H1 (cell line): ENCODE measurements at regions not wholly inside any gene's neighbourhood (a gene's known extent, or its start where the extent isn't known, plus 50 kb on each side); places are given as distances from the start of the nearest gene placed in this dataset.

Experiments
- CTCF ChIA-PET: fragments of 300-600 bp; sonication (Branson Sonifier 250); formaldehyde crosslinking; loops from one replicate; lab custom pipeline; 2021; ENCODE audit not compliant: partially characterized antibody; lab: Charles Lee
- POLR2A ChIA-PET: fragments of 300-600 bp; sonication (Branson Sonifier 250); formaldehyde crosslinking; loops from one replicate; lab custom pipeline; 2021; ENCODE audit warnings: inconsistent platforms; ENCODE audit not compliant: partially characterized antibody; lab: Charles Lee
- DNase-seq, 2 experiments: peaks; one replicate each; pipeline versions ENCODE4 v3.0.0 to v3.0.0-alpha.2; 2010 to 2022; ENCODE audit warnings: low spot score in 2 of 2, low read depth in 1 of 2, mixed read lengths in 1 of 2
- FAIRE-seq: peaks from 2 replicates; lab custom pipeline; 2011; peaks lifted over from hg19 to GRCh38; lab: Jason Lieb, UNC
- H2AFZ ChIP-seq: 2 replicates; pipeline ENCODE4 v1.8.1; 2012; ENCODE audit warnings: low read length, inconsistent platforms
- H2AK5ac ChIP-seq: 2 replicates; pipeline ENCODE4 v1.6.1; 2013; ENCODE audit warnings: low read depth, low read length
- H2BK120ac ChIP-seq: replicated peaks from 2 replicates; pipeline ENCODE3; 2013; ENCODE audit warnings: low read depth, low read length, inconsistent platforms
- H2BK12ac ChIP-seq: 2 replicates; pipeline ENCODE4 v1.6.1; 2013; ENCODE audit warnings: low read depth, low read length
- H2BK15ac ChIP-seq: 2 replicates; pipeline ENCODE4 v1.6.1; 2013; ENCODE audit warnings: low read length
- H2BK20ac ChIP-seq: 2 replicates; pipeline ENCODE4 v1.6.1; 2013; ENCODE audit warnings: low read length
- H2BK5ac ChIP-seq: 2 replicates; pipeline ENCODE4 v1.6.1; 2013; ENCODE audit warnings: low read depth, low read length
- H3K14ac ChIP-seq: 2 replicates; pipeline ENCODE4 v1.6.1; 2013; ENCODE audit warnings: inconsistent platforms; ENCODE audit not compliant: insufficient read length
- H3K18ac ChIP-seq: 2 replicates; pipeline ENCODE4 v1.6.1; 2013; ENCODE audit warnings: low read length; ENCODE audit errors: extremely low read depth
- H3K23ac ChIP-seq: 2 replicates; pipeline ENCODE4 v1.6.1; 2013; ENCODE audit warnings: inconsistent platforms; ENCODE audit not compliant: insufficient read length
- H3K23me2 ChIP-seq: 2 replicates; pipeline ENCODE4 v1.6.1; 2013; ENCODE audit warnings: low read depth, low read length
- H3K27ac ChIP-seq: 2 replicates; pipeline ENCODE4 v1.6.1; 2011; ENCODE audit warnings: low read depth, low read length, inconsistent platforms
- H3K27me3 ChIP-seq, 4 experiments: replicated peaks in 1 of 4; 1 replicate in 1 of 4; 2 replicates in 3 of 4; pipeline versions ENCODE4 v1.6.1 to v1.8.1; 2011 to 2013; ENCODE audit warnings: low read length in 3 of 4, mild to moderate bottlenecking in 3 of 4, inconsistent platforms in 2 of 4, mixed read lengths in 2 of 4, moderate library complexity in 1 of 4; ENCODE audit not compliant: control insufficient read depth in 3 of 4, insufficient read depth in 3 of 4; ENCODE audit errors: extremely low read depth in 1 of 4
- H3K36me3 ChIP-seq, 4 experiments: 2 replicates each; pipeline versions ENCODE4 v1.6.1 to v1.8.1; 2011 to 2013; ENCODE audit warnings: mild to moderate bottlenecking in 4 of 4, low read length in 3 of 4, moderate library complexity in 2 of 4, control low read depth in 1 of 4, inconsistent platforms in 1 of 4; ENCODE audit not compliant: insufficient read depth in 4 of 4, control insufficient read depth in 2 of 4
- H3K4ac ChIP-seq: replicated peaks from 2 replicates; pipeline ENCODE3; 2013; ENCODE audit warnings: low read length, low read depth, mixed read lengths, inconsistent platforms; ENCODE audit not compliant: insufficient read length
- H3K4me1 ChIP-seq, 4 experiments: replicated peaks in 1 of 4; 1 replicate in 1 of 4; 2 replicates in 3 of 4; pipeline versions ENCODE4 v1.6.1 to v1.8.1; 2011 to 2013; ENCODE audit warnings: low read length in 3 of 4, inconsistent platforms in 2 of 4, mixed read lengths in 1 of 4; ENCODE audit not compliant: insufficient read depth in 4 of 4, control insufficient read depth in 3 of 4
- H3K4me2 ChIP-seq, 2 experiments: 2 replicates each; pipeline versions ENCODE4 v1.6.1 to v1.8.1; 2011 to 2013; ENCODE audit warnings: low read depth in 2 of 2, low read length in 2 of 2, control low read depth in 1 of 2, inconsistent platforms in 1 of 2, mild to moderate bottlenecking in 1 of 2; ENCODE audit not compliant: insufficient read depth in 1 of 2
- H3K4me3 ChIP-seq, 4 experiments: fragments of 200-600, 300-600 bp in 1 of 4; sonication (generic), shearing (Covaris generic), sonication (Bioruptor Twin) in 1 of 4; 2 replicates each; pipeline versions ENCODE4 v1.5.1 to v1.8.1; 2011 to 2016; ENCODE audit warnings: low read length in 4 of 4, low read depth in 3 of 4, control low read depth in 2 of 4, inconsistent platforms in 2 of 4, mild to moderate bottlenecking in 2 of 4, mixed read lengths in 1 of 4, moderate library complexity in 1 of 4; ENCODE audit not compliant: insufficient read depth in 2 of 4; ENCODE audit errors: extremely low read depth in 1 of 4
- H3K56ac ChIP-seq: replicated peaks from 2 replicates; pipeline ENCODE3; 2013; ENCODE audit warnings: low read depth, mild to moderate bottlenecking, mixed read lengths, low read length, inconsistent platforms; ENCODE audit not compliant: insufficient read length
- H3K79me1 ChIP-seq: 2 replicates; pipeline ENCODE4 v1.6.1; 2013; ENCODE audit warnings: low read depth, low read length, control low read depth
- H3K79me2 ChIP-seq, 2 experiments: 2 replicates each; pipeline versions ENCODE4 v1.6.1 to v1.8.1; 2012 to 2013; ENCODE audit warnings: low read length in 2 of 2, mild to moderate bottlenecking in 2 of 2, inconsistent platforms in 1 of 2; ENCODE audit not compliant: insufficient read depth in 2 of 2, control insufficient read depth in 1 of 2
- H3K9ac ChIP-seq, 4 experiments: replicated peaks in 1 of 4; 1 replicate in 1 of 4; 2 replicates in 3 of 4; pipeline versions ENCODE4 v1.6.1 to v1.8.1; 2011 to 2013; ENCODE audit warnings: low read depth in 3 of 4, low read length in 3 of 4, control low read depth in 2 of 4, mild to moderate bottlenecking in 2 of 4, moderate library complexity in 2 of 4, inconsistent platforms in 1 of 4; ENCODE audit errors: extremely low read depth in 1 of 4
- H3K9me3 ChIP-seq, 2 experiments: 2 replicates each; pipeline versions ENCODE4 v1.6.1 to v1.8.1; 2012 to 2013; ENCODE audit warnings: mild to moderate bottlenecking in 2 of 2, moderate library complexity in 2 of 2, control low read depth in 1 of 2, inconsistent platforms in 1 of 2, low read depth in 1 of 2, low read length in 1 of 2, mixed read lengths in 1 of 2; ENCODE audit not compliant: insufficient read depth in 2 of 2
- H4K20me1 ChIP-seq, 2 experiments: replicated peaks in 1 of 2; 2 replicates each; pipeline versions ENCODE3 to v1.8.1; 2011 to 2013; ENCODE audit warnings: inconsistent platforms in 2 of 2, low read length in 2 of 2, mild to moderate bottlenecking in 1 of 2; ENCODE audit not compliant: insufficient read depth in 2 of 2, control insufficient read depth in 1 of 2
- H4K5ac ChIP-seq: 2 replicates; pipeline ENCODE4 v1.6.1; 2013; ENCODE audit warnings: low read length, low read depth, mixed read lengths, inconsistent platforms; ENCODE audit not compliant: insufficient read length
- H4K8ac ChIP-seq: 2 replicates; pipeline ENCODE4 v1.8.0; 2013; ENCODE audit warnings: mild to moderate bottlenecking, moderate library complexity, low read length, inconsistent platforms; ENCODE audit not compliant: insufficient read depth; ENCODE audit errors: extremely low read depth
- H4K91ac ChIP-seq: replicated peaks from 2 replicates; pipeline ENCODE3; 2013; ENCODE audit warnings: low read length, mixed read lengths, inconsistent platforms; ENCODE audit not compliant: insufficient read length
- CHD1 ChIP-seq: IDR thresholded peaks from 2 replicates; pipeline ENCODE4 v1.6.1; 2012; ENCODE audit warnings: low read depth, low read length, improper control_type of control experiment
- KDM4A ChIP-seq: IDR thresholded peaks from one replicate; pipeline ENCODE4 v1.7.1; 2012; ENCODE audit warnings: low read depth, mild to moderate bottlenecking, moderate library complexity, low read length, inconsistent platforms; ENCODE audit not compliant: severe bottlenecking
- PHF8 ChIP-seq: fragments of 200-600 bp; sonication (generic); conservative IDR thresholded peaks from 2 replicates; pipeline ENCODE4 v1.7.1; 2012; ENCODE audit warnings: low read depth, mild to moderate bottlenecking, inconsistent platforms, low read length, moderate library complexity
- SIRT6 ChIP-seq: IDR thresholded peaks from one replicate; pipeline ENCODE4 v1.7.1; 2012; ENCODE audit warnings: low read length, inconsistent platforms
- SP4 ChIP-seq: IDR thresholded peaks from 2 replicates; pipeline ENCODE4 v1.6.1; 2012; ENCODE audit warnings: low read length, inconsistent platforms
- SRF ChIP-seq: IDR thresholded peaks from 2 replicates; pipeline ENCODE4 v1.6.1; 2011; ENCODE audit warnings: mild to moderate bottlenecking, low read depth, low read length, moderate library complexity
- WGBS, 2 experiments: shearing (Covaris generic) in 1 of 2; methylation state at CpG; one replicate each; pipeline versions ENCODE4 v1.1.6 to v1.1.7; 2013 to 2015; ENCODE audit warnings: low lambda C conversion rate in 2 of 2, mixed read lengths in 2 of 2, inconsistent platforms in 1 of 2, low coverage in 1 of 2, missing lambda C conversion rate in 1 of 2; ENCODE audit not compliant: insufficient replicate concordance in 2 of 2, insufficient coverage in 1 of 2, insufficient read length in 1 of 2; ENCODE audit errors: extremely low coverage in 1 of 2, missing lambda C conversion rate in 1 of 2; 5-methylcytosine and 5-hydroxymethylcytosine counted together
- TF ChIP-seq, protein P1 (sequence below): IDR thresholded peaks from 2 replicates; pipeline ENCODE4 v1.6.1; 2011; ENCODE audit warnings: low read depth, mild to moderate bottlenecking, low read length; ENCODE audit not compliant: insufficient read depth

DNA sequence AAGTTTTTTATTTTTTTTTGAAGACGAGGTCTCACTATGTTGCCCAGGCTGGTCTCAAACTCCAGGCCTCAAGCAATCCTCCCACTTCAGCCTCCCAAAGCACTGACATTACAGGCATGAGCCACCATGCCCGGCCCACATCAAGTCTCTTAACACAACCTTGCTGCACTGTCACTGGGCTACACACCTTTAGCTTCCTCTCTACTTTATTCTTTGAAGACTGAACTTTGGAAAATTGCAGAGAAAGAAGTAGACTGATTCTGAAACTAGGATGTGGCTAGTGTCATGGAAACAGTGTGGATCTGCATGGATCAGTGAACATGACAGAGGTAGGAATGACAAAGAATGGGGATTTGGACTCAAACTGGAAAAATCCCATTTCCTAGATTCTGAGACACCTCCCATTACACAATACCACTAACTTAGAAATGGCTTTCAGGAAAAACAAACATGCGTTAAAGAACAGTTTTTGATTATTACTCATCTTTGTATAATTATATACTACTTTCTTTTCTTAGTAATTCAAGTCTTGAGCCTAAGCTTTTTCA, 99.6 kb upstream of the SPON1 start:
- Histone ChIP-seq H3K27ac (no peak overlapping the region), H4K20me1 (no peaks in the 10 kb centered on the region), H3K4me3 (no peak overlapping the region), H2BK20ac (no peak overlapping the region), H3K14ac (no peak overlapping the region), H3K4me1 (no peaks in the 10 kb centered on the region), H3K18ac (no peak overlapping the region), H2BK12ac (no peak overlapping the region), H3K79me1 (no peaks in the 10 kb centered on the region), H2BK15ac (no peak overlapping the region), H3K56ac (no peak overlapping the region), H3K36me3 (no peaks in the 10 kb centered on the region), H3K9me3 (no peaks in the 10 kb centered on the region), H3K79me2 (no peaks in the 10 kb centered on the region), H3K4ac (no peak overlapping the region), H4K91ac (no peak overlapping the region), H2BK120ac (no peak overlapping the region), H2AK5ac (no peak overlapping the region), H2BK5ac (no peak overlapping the region), H3K23ac (no peak overlapping the region), H4K5ac (no peak overlapping the region), H3K23me2 (no peaks in the 10 kb centered on the region), H3K27me3 (no peaks in the 10 kb centered on the region; a peak in 1 of 7 replicates), H2AFZ (no peak overlapping the region), H3K9ac (no peak overlapping the region), H3K4me2 (no peak overlapping the region), H4K8ac (no peak overlapping the region)
- ChIA-PET POLR2A (no interaction called here), CTCF (interaction anchor here (0.6 to 2.1 kb wide), 2 partner anchors 29 to 86 kb away, joined by 3 to 7 read pairs; no protein-coding TSS in a partner anchor)
- 90% methylated on average over 3 of the region's 3 CpGs; no CpG with 5 or more reads in 1 of the 2 experiments for WGBS, 2 experiments
- FAIRE-seq (no peak), DNase-seq (no peak)
- TF ChIP-seq SRF (no peak), PHF8 (no peak), SIRT6 (no peak), KDM4A (no peak), SP4 (no peak), CHD1 (no peak)
- TF ChIP-seq, protein P1, sequence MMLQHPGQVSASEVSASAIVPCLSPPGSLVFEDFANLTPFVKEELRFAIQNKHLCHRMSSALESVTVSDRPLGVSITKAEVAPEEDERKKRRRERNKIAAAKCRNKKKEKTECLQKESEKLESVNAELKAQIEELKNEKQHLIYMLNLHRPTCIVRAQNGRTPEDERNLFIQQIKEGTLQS, result no peak
